Amniotic epithelial cell (primary cell): ENCODE measurements at regions not wholly inside any gene's neighbourhood (a gene's known extent, or its start where the extent isn't known, plus 50 kb on each side); places are given as distances from the start of the nearest gene placed in this dataset.
"Not testable (repeated sequence)": the region's sequence is repeated elsewhere in the genome, so short reads cannot be mapped to it uniquely, and the experiment has no call there.

ENCODE experiments used
- DNase-seq: peaks from one replicate; pipeline ENCODE4 v3.0.0-alpha.2; 2010; ENCODE audit warnings: low read depth

DNA sequence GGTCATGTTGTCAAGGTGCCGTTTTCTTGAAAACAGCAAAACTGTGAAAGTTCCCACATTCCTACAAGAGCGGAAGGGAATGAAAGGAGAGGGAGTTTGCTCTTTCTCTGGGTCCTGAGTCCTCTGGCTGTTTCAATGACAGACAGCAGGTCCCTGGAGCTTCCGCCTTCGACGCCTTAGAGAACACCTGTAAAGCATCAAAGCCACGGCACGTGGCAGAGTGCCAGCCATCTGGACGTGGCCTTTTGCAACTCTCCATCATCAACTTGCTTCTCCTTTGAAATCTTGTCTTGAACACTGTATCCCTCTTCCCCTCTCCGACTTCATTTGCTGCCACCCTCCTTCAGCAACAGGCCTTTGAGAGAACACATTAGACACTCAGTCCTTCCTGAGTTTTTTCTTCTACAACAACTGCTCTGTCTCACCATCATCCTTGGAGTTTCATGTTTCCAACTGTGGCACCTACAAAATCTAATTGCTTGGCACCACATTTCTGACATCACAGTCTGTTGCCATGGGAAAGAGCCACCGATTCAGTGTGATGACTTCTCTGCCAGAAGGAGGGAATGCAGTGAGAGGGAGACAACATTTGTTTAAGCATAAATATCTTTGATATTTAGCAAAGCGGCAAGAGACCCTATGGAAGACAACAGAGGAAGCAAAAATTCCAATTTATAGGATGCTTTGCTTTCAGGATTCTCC lies 204.9 kb upstream of the PTER start:
- no peak for DNase-seq

DNA sequence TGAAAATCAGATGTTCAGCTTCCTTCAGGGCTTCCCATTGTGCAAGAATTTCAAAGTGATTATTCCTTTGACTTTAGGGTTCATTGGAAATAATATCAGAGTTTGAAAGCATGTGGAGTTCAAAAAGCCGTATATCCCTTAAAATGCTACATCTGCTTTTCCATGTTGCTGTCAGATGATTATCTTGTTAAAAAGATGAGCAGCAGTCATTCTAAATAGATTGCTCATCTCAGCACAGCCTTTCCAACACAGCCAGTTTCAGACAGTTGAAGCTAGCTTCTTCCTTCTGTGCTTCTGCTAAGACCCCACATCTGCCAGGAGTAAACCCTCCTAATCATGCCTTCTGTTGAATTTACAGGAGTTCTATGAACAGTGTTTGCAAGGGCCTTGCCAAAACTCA lies 204.4 kb upstream of the PTER start:
- no peak for DNase-seq

DNA sequence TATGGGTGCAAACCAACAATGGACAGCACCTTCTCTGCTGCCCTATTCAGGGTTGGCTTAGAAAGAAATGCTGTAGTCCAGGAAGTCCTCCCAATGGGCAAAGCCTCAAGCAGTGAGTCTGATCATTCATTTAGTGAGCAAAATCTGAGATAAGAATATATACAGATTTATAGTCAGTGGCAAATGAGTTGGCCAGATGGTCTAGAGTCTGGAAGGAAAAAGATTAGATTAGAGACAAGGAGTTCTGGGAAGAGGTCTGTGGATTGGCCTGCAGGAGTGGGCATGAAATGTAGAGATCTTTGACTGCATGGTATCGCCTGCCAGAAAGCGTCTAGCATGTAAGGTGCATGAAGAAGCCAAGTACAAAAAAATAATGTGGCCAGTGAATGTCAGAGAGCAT lies 201.9 kb upstream of the PTER start:
- no peak for DNase-seq

DNA sequence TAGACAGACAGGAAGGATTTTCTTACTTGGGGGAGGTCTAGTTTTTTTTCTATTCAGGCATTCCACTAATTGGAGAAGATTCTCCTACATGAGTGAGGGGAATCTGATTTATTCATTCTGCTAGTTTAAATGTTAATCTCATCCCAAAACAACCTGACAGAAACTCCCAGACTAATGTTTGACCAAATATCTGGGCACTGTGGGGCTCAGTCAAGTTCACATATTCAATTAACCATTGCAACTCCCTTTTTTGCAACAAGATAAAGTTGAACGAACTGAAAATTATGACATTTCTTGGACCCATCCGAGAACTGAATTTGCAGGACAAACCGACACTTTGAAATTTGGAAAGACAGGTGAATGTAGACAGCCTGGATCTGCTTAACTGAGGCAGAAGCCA lies 194.4 kb upstream of the PTER start:
- DNase-seq, result no peak

- no peak for DNase-seq
Measured at GRCh38 chr10:16242859-16243613, 193.8 kb upstream of the PTER start.

- not testable (repeated sequence) for DNase-seq
Measured at GRCh38 chr10:16250136-16250535, 186.7 kb upstream of the PTER start.

GRCh38 chr10:16256336-16256735 lies 180.5 kb upstream of the PTER start:
- no peak for DNase-seq

- no peak for DNase-seq
Measured at GRCh38 chr10:16258291-16259040, 178.3 kb upstream of the PTER start.

DNA sequence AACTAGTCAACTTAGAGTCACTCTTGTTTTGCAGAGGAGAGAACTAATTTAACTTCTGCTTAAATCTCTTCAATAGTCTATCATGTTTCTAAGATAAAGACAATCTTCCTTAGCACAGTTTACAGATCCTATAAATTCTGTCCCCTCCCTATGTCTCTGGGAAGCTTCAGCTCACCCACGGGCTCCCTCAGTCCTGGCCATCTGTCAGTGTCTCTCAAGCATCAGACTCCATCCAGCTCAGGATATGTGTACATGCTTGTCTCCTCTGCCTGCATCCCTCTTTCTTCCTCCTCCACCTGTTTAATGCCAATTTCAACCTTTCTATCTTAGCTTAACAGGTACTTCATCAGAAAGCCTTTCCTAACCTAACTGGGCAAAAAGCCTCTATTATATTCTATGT lies 177.1 kb upstream of the PTER start:
- DNase-seq, result no peak

- DNase-seq, result no peak
Measured at GRCh38 chr10:16260388-16260787, 176.4 kb upstream of the PTER start.

GRCh38 chr10:16271571-16271970 lies 165.2 kb upstream of the PTER start:
- DNase-seq, result no peak

DNA sequence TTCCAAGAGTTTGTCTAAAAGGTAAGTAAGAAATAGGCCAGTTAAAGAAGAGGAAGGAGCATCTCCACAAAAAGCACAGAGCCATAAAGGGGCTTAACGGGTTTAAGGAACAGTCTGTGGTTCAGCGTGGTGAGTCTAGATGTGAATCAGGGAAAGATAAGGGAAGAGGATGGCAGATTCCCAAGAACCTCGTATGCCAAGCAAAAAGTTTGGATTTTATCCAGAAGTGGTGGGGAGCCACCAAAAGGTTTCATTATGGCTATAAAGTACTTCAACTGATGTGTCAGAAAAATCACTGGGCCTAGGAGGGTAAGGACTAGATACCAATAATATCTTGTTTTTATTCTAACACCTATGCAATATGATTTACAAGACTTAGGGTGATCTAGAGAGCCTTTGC lies 161.9 kb upstream of the PTER start:
- no peak for DNase-seq

DNA sequence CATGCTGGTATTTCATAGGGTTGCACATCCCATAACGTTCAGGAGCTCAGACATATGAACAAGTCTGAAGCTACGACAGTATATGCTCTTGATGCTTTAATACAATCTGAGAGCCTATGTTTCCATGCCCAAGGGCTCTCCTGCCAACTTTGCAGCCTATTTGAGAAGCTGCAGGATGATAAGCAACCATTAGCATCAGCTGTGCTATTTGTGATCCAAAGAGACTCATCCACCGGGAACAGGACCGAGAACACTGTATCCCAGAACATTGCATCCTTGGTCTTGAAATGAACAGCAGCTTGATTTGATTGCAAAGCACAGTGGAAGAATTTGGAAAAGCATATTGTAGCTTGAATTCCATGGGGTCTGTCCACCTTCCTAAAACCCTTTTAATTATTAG lies 156.2 kb upstream of the PTER start:
- no peak for DNase-seq

DNA sequence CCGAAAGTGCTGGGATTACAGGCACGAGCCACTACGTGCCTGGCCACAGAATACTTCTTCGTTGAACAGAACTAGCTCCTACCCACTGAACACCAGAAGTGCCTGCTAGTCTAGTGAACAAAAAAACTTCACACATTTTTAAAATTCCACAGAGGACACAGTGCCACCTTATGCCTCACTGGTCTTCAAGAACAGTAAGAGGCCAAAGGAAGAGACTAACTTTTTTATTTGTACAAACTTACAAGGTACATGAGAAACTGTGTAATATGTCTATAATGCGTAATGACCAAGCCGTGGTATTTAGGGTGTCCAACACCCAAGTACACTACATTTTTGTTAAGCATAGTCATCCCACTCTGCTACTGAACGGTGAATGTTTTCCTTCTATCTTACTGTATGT lies 144.4 kb upstream of the PTER start:
- DNase-seq, result no peak

DNA sequence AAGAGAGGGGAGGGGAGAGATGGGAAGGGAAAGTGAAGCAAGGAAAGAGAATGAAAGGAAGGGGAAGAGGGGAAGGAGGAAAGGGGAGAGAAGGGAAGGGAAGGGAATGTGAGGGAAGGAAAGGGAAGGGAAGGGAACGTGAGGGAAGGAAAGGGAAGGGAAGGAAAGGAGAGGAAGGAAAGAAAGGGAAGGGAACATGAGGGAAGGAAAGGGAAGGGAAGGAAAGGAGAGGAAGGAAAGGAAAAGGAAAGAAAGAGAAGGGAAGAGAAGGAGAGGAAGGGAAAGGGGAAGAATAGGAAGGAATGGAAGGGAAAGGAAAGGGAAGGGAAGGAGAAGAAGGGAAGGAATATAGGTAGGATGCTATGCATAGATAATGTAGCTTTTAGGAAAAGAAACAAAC lies 139.7 kb upstream of the PTER start:
- DNase-seq, result no peak

GRCh38 chr10:16297642-16298041 lies 139.2 kb upstream of the PTER start:
- DNase-seq, result no peak

DNA sequence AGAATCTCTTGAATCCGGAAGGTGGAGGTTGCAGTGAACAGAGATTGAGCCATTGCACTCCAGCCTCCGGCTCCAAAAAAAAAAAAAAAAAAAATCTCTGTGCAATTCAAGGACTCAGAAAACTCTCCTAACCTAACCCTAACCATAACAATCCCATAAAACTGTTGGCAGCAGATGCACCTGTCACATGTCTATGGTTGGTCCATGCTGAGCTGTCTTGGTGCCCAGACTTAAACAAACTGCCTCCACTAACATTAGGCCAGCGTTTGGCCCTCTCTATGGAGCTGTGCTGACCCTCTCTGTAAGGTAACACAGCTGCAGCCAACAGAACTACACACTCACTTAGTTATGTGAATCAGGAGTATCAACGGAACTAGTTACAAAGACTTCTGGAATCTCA lies 132.5 kb upstream of the PTER start:
- no peak for DNase-seq

DNA sequence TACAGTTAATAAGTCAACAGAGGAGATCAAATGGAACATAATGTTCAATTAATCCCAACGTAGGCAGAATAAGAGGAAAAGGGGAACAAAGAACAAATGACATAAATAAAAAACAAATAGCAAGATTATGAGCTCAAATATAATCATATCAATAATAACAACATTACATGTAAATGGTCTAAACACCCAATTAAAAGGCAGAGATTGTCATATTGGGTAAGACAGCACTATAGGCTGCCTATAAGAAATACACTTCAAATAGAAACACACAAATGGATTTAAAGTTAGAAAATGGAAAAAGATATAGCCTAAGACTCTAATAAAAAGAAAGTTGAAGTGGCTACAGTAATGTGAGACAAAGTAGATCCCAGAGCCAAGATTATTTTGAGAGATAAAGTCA lies 126.4 kb upstream of the PTER start:
- no peak for DNase-seq

- DNase-seq, result no peak
Measured at GRCh38 chr10:16314259-16314658, 122.6 kb upstream of the PTER start.

- DNase-seq, result no peak
Measured at GRCh38 chr10:16316733-16317390, 119.9 kb upstream of the PTER start.

DNA sequence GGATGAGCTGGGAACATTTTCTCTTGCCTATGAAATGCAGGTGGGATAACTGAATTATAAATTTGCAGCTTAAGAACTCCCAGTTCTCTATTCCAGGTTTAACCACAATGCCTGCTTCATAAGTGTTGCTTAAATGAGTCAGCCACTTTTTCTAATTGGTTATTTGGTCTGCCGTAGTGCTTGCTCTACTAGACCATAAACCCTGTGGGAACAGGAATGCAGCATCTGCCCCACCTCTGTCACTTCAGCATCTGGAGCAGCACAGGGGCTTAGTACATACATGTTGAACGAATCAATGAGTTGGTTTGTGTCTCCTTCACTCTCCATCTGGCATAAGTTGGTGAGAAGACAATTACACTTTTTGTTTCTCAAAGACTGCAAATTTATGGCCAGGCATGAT lies 95.2 kb upstream of the PTER start:
- DNase-seq, result no peak

DNA sequence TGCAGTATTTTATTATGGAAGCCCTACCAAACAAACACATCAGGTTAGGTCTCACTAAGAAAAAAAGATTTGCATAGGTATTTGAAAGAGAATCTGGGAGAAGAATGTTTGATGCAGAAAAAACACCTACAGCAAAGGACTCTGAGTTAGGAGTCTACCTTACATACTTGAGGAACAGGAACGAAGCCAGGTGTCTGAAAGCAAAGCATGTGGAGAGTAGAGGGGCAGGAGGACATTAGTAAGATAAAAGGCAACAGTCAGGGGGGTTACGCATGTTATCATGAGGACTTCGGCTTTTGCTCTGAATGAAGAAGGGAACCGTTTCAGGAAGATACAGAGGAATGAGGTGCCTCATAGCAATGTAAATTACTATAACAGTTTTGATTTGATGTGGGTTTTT lies 87.9 kb upstream of the PTER start:
- no peak for DNase-seq

DNA sequence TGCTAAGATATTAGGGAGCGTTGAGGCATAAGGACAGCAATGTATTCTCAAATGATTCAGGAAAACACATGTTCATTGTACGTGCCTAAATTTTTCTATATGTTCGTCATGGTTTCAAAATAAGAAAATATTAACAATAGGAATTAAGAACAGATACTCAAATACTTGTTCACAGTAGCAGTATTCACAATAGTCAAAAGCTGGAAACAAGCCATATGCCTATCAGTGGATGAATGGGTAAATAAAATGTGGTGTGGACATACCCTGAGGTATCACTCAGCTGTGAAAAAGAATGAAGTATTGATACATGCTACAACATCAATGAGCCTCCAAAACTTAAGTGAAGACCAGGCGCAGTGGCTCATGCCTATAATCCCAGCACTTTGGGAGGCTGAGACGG lies 84.7 kb upstream of the PTER start:
- no peak for DNase-seq
